ENCODE measurements at regions not wholly inside any gene's neighbourhood (a gene's known extent, or its start where the extent isn't known, plus 50 kb on each side); places are given as distances from the start of the nearest gene placed in this dataset.

DNA sequence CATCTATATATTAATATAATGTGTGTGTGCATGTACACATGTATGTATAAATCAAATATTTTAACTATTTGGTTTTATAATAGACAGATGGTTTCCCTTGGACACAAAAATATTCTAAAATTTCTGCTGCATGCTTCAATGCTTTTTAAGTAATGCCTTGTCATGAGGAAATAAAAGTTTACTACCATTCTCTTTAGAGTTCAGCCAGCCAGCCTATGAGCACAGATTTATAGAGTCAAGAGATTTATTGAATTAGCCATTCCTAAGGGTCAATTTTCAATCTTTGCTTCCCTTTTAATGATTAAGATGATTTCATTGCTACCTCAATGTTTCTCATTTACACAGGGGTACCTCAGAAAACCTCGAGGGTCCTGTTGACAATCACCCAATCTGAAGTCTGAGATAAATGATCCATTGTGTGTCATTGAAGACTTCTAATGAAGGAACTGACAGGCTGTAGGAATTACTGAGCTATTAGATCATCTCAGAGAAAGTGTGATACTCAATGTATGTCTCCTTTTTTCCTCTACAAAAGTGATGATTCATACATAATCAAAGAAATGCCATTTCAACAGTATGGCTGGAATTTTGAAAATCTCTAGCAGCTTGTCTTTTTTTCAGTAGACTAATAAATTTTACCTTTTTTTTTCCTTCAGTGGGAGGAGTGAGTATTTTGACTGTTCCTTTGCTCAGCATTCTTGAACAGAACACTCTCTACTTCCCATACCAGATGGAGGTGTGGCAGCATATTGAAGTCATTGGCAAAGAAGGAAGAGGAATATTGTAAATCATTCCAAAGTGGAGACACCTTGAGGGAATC lies 222.6 kb upstream of the PCDH18 start:
- TF ChIP-seq, protein P1, sequence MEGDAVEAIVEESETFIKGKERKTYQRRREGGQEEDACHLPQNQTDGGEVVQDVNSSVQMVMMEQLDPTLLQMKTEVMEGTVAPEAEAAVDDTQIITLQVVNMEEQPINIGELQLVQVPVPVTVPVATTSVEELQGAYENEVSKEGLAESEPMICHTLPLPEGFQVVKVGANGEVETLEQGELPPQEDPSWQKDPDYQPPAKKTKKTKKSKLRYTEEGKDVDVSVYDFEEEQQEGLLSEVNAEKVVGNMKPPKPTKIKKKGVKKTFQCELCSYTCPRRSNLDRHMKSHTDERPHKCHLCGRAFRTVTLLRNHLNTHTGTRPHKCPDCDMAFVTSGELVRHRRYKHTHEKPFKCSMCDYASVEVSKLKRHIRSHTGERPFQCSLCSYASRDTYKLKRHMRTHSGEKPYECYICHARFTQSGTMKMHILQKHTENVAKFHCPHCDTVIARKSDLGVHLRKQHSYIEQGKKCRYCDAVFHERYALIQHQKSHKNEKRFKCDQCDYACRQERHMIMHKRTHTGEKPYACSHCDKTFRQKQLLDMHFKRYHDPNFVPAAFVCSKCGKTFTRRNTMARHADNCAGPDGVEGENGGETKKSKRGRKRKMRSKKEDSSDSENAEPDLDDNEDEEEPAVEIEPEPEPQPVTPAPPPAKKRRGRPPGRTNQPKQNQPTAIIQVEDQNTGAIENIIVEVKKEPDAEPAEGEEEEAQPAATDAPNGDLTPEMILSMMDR (IDR thresholded peaks at IDR 0.05; ENCODE audit: insufficient read depth, low read length), result no peak
- TF ChIP-seq GABPA (IDR thresholded peaks at IDR 0.05; ENCODE audit: low read depth) (no peak), POLR2AphosphoS5 (IDR thresholded peaks at IDR 0.05; ENCODE audit: low read depth) (no peak)
- TF ChIP-seq, protein P2, sequence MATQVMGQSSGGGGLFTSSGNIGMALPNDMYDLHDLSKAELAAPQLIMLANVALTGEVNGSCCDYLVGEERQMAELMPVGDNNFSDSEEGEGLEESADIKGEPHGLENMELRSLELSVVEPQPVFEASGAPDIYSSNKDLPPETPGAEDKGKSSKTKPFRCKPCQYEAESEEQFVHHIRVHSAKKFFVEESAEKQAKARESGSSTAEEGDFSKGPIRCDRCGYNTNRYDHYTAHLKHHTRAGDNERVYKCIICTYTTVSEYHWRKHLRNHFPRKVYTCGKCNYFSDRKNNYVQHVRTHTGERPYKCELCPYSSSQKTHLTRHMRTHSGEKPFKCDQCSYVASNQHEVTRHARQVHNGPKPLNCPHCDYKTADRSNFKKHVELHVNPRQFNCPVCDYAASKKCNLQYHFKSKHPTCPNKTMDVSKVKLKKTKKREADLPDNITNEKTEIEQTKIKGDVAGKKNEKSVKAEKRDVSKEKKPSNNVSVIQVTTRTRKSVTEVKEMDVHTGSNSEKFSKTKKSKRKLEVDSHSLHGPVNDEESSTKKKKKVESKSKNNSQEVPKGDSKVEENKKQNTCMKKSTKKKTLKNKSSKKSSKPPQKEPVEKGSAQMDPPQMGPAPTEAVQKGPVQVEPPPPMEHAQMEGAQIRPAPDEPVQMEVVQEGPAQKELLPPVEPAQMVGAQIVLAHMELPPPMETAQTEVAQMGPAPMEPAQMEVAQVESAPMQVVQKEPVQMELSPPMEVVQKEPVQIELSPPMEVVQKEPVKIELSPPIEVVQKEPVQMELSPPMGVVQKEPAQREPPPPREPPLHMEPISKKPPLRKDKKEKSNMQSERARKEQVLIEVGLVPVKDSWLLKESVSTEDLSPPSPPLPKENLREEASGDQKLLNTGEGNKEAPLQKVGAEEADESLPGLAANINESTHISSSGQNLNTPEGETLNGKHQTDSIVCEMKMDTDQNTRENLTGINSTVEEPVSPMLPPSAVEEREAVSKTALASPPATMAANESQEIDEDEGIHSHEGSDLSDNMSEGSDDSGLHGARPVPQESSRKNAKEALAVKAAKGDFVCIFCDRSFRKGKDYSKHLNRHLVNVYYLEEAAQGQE (IDR thresholded peaks at IDR 0.05; ENCODE audit: insufficient replicate concordance, low read depth), result no peak
